Fibroblast of lung (primary cell): ENCODE measurements at regions not wholly inside any gene's neighbourhood (a gene's known extent, or its start where the extent isn't known, plus 50 kb on each side); places are given as distances from the start of the nearest gene placed in this dataset.

Experiments used
- DNase-seq, 2 donors: peaks; one replicate each; pipeline versions ENCODE4 v3.0.0 to v3.0.0-alpha.2; 2010; ENCODE audit warnings: low read depth in 2 of 2
- H2AFZ ChIP-seq: 2 replicates; pipeline ENCODE4 v1.5.1; 2012; ENCODE audit warnings: low read length, control low read depth, inconsistent platforms
- H3K27ac ChIP-seq: 2 replicates; pipeline ENCODE4 v1.5.1; 2011; ENCODE audit warnings: low read length, control low read depth; ENCODE audit not compliant: insufficient read depth
- H3K27me3 ChIP-seq: 2 replicates; pipeline ENCODE4 v1.5.1; 2011; ENCODE audit warnings: mild to moderate bottlenecking, low read length; ENCODE audit not compliant: control insufficient read depth, insufficient read depth
- H3K36me3 ChIP-seq: 2 replicates; pipeline ENCODE4 v1.5.1; 2011; ENCODE audit warnings: low read length; ENCODE audit not compliant: control insufficient read depth, insufficient read depth
- H3K4me1 ChIP-seq: 2 replicates; pipeline ENCODE4 v1.5.1; 2011; ENCODE audit warnings: low read length; ENCODE audit not compliant: control insufficient read depth, insufficient read depth; ENCODE audit errors: extremely low read depth
- H3K4me2 ChIP-seq: 2 replicates; pipeline ENCODE4 v1.5.1; 2011; ENCODE audit warnings: low read length, control low read depth; ENCODE audit not compliant: insufficient read depth; ENCODE audit errors: extremely low read depth
- H3K4me3 ChIP-seq, 4 experiments: fragments of 200-600 bp in 1 of 4; sonication (generic) in 1 of 4; replicated peaks in 1 of 4; 2 replicates each; pipeline ENCODE4 v1.5.1; 2011 to 2016; ENCODE audit warnings: low read length in 4 of 4, low read depth in 3 of 4, mild to moderate bottlenecking in 3 of 4, control low read depth in 2 of 4, inconsistent platforms in 1 of 4, mixed read lengths in 1 of 4; ENCODE audit not compliant: insufficient read depth in 1 of 4; ENCODE audit errors: control extremely low read depth in 1 of 4
- H3K79me2 ChIP-seq: 2 replicates; pipeline ENCODE4 v1.5.1; 2012; ENCODE audit warnings: mild to moderate bottlenecking, low read length, inconsistent platforms; ENCODE audit not compliant: control insufficient read depth, insufficient read depth
- H3K9ac ChIP-seq: 2 replicates; pipeline ENCODE4 v1.5.1; 2011; ENCODE audit warnings: mild to moderate bottlenecking, low read length, control low read depth; ENCODE audit not compliant: insufficient read depth
- H3K9me3 ChIP-seq: 2 replicates; pipeline ENCODE4 v1.5.1; 2012; ENCODE audit warnings: low read depth, low read length; ENCODE audit not compliant: control insufficient read depth, insufficient read depth
- H4K20me1 ChIP-seq: 2 replicates; pipeline ENCODE4 v1.5.1; 2011; ENCODE audit warnings: low read length; ENCODE audit not compliant: control insufficient read depth, insufficient read depth; ENCODE audit errors: extremely low read depth
- EZH2 ChIP-seq: IDR thresholded peaks from 2 replicates; pipeline ENCODE4 v1.5.1; 2012; ENCODE audit warnings: low read length, control low read depth, mild to moderate bottlenecking; ENCODE audit errors: missing control alignments
- TF ChIP-seq, protein P1 (sequence below), 2 donors: IDR thresholded peaks in 1 of 2; conservative IDR thresholded peaks in 1 of 2; 1 replicate in 1 of 2; 2 replicates in 1 of 2; pipeline ENCODE4 v1.5.1; 2011 to 2012; ENCODE audit warnings: low read length in 2 of 2, control low read depth in 1 of 2, inconsistent platforms in 1 of 2, low read depth in 1 of 2, mild to moderate bottlenecking in 1 of 2

DNA sequence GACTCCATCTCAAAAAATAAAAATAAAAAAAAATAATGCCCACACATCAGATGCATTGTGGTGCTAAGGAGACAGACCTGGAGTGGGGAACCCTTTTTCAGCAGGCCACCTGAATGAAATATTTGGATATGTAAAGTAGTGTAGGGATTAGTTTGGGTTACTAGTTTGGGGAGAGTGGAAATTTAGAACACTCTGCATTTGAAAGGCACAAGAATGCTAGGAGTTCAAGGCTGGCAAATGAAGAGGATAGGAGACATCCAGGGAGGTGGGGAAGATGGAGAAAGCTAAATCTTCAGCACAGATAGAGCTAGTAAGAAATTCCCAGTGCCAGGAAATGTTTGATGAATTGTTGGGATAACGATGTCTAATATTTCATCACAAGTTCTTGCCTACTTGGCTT is 298.3 kb upstream of the ERCC4 start:
- Histone ChIP-seq H3K4me3 (no peak overlapping the region), H3K27me3 (no peaks in the 10 kb centered on the region), H3K9me3 (no peaks in the 10 kb centered on the region), H3K4me1 (no peaks in the 10 kb centered on the region), H3K9ac (no peak overlapping the region), H2AFZ (no peak overlapping the region), H3K4me2 (no peak overlapping the region), H4K20me1 (no peaks in the 10 kb centered on the region), H3K27ac (no peak overlapping the region), H3K79me2 (no peaks in the 10 kb centered on the region), H3K36me3 (no peaks in the 10 kb centered on the region)
- no peak for DNase-seq
- no peak for TF ChIP-seq EZH2

DNA sequence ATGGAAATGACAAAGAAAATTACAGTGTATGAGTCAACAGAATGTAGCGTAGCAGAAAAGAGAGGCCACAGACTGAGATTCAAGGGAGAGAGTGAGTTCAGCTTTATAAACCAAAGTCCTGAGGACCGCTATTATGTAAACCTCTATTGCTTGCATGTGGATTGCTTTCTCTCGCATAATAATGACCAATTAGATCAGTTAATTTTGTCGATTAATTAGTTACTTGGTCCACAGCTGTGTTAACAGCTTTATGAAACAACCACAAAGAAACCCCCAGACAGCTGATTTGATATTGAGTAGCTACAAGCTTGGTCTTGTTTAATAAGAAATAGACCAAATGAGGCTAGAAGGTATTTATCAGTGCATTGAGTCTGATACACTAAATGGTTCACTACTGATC is 291.8 kb upstream of the ERCC4 start:
- H3K27ac ChIP-seq = no peak overlapping the region
- no peaks in the 10 kb centered on the region for H3K4me1 ChIP-seq
- DNase-seq = no peak

DNA sequence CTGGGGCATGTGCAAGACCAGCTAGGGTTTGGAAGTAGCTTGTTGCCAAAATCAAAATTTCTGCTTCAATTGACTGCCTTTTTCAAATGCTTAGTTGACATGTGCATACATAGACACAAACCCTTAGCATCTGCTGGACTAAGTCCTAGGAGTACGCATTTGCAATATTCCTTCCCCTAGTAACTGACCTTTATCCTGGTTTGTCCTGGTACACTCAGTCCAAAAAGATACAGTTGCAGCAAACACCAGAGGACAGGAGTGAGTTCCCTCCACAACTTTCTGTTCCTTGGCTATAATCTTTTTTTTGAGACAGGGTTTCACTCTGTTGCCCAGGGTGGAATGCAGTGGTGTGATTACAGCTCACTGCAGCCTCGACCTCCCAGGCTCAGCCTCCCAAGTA is 290.2 kb upstream of the ERCC4 start:
- no peaks in the 10 kb centered on the region for H3K36me3 ChIP-seq
- no peaks in the 10 kb centered on the region for H4K20me1 ChIP-seq
- no peak overlapping the region for H3K9ac ChIP-seq
- no peaks in the 10 kb centered on the region for H3K27me3 ChIP-seq
- no peak overlapping the region for H3K4me3 ChIP-seq
- H3K9me3 ChIP-seq = no peaks in the 10 kb centered on the region
- no peak overlapping the region for H2AFZ ChIP-seq
- no peaks in the 10 kb centered on the region for H3K4me1 ChIP-seq
- no peak overlapping the region for H3K4me2 ChIP-seq
- no peaks in the 10 kb centered on the region for H3K79me2 ChIP-seq
- no peak overlapping the region for H3K27ac ChIP-seq
- TF ChIP-seq EZH2 = no peak
- TF ChIP-seq, protein P1, sequence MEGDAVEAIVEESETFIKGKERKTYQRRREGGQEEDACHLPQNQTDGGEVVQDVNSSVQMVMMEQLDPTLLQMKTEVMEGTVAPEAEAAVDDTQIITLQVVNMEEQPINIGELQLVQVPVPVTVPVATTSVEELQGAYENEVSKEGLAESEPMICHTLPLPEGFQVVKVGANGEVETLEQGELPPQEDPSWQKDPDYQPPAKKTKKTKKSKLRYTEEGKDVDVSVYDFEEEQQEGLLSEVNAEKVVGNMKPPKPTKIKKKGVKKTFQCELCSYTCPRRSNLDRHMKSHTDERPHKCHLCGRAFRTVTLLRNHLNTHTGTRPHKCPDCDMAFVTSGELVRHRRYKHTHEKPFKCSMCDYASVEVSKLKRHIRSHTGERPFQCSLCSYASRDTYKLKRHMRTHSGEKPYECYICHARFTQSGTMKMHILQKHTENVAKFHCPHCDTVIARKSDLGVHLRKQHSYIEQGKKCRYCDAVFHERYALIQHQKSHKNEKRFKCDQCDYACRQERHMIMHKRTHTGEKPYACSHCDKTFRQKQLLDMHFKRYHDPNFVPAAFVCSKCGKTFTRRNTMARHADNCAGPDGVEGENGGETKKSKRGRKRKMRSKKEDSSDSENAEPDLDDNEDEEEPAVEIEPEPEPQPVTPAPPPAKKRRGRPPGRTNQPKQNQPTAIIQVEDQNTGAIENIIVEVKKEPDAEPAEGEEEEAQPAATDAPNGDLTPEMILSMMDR (conservative IDR thresholded peaks at IDR 0.05 in 1 of 2, IDR thresholded peaks at IDR 0.05 in 1 of 2; ENCODE audit: low read depth in 1 of 2, low read length in 2 of 2) = no peak
- DNase-seq = no peak

More for the DNA sequence above, 291.8 kb upstream of the ERCC4 start:
- Histone ChIP-seq H2AFZ (no peak overlapping the region), H3K27me3 (no peaks in the 10 kb centered on the region), H4K20me1 (no peaks in the 10 kb centered on the region), H3K4me3 (no peak overlapping the region), H3K9ac (no peak overlapping the region), H3K4me2 (no peak overlapping the region), H3K9me3 (no peaks in the 10 kb centered on the region), H3K36me3 (no peaks in the 10 kb centered on the region), H3K79me2 (no peaks in the 10 kb centered on the region)
- TF ChIP-seq, protein P1 (conservative IDR thresholded peaks at IDR 0.05 in 1 of 2, IDR thresholded peaks at IDR 0.05 in 1 of 2; ENCODE audit: low read depth in 1 of 2, low read length in 2 of 2) = no peak
- no peak for TF ChIP-seq EZH2
